ENCODE measurements at regions not wholly inside any gene's neighbourhood (a gene's known extent, or its start where the extent isn't known, plus 50 kb on each side); places are given as distances from the start of the nearest gene placed in this dataset.
"Not testable (repeated sequence)": the region's sequence is repeated elsewhere in the genome, so short reads cannot be mapped to it uniquely, and the experiment has no call there.

DNA sequence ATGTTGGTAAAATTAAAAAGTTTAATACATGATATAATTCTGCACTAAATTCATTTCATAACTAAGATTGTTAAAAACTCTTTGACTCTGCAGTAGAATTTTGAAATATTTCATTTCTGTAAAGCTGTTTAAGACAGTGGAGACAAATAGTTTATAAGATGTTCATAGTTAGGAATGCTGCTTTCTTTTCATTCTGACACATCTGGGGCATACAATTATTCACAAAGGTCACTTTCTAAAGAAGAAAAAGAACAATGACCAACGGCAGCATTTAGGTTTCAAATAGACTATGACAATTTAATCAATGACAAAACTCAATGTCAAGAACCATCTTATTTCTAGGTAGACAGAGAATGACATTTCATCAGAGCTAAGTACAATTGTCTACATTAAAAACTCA, 1422.1 kb downstream of the PCDH9 start:
- DNase-seq (ENCODE audit: low read depth): no peak

DNA sequence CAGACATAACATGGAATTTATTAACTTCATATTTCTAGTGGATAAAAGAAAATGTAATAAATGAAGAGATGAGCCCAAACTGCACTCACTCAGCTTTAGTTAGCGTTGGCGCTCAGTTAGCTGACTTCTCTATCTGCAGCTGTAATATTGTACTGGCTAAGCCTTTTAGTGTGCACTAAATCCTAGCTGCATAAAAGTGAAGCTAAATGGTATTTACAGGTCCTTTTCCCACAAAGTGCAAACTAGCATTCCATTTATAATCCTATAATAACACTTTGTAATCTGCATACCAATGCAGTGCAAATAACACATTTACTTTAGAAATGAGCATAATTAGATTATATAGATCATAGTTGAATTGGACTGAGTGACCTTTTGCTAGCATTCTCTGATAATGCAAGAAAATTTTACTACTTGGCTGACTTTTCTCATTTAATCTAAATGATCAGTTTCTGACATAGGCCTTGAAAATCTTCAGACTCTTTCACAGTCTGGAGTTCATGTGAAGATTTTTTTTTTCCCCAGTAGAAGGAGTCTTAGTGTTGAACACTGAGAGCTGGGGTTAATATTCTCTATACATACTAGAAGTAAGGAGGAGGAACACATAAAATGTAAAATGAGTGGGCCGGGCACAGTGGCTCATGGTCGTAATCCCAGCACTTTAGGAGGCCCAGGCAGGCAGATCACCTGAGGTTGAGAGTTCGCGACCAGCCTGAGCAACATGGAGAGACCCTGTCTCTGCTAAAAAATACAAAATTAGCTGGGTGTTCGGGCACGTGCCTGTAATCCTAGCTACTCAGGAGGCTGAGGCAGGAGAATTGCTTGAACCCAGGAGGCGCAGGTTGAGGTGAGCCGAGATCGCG, 1426.4 kb downstream of the PCDH9 start:
- no peak for DNase-seq (ENCODE audit: low read depth)

DNA sequence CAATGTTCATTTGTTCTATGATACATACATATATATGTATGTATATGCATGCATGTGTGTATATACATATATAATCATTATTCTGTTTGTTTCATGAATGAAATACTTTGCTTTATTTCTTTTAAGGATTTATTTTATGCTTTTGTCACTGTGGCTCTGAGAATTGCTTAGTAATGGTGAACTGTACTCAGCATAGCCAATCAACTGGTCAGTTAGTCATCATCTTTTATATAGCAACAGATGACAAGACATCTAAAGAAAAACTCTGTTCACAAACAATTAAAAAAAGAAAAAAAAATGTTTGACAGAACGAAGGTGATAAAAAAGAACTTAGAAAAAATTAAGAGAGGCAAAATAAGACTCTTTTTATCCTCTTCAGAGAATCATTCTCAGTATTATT, 1440.3 kb downstream of the PCDH9 start:
- DNase-seq (ENCODE audit: low read depth): no peak

DNA sequence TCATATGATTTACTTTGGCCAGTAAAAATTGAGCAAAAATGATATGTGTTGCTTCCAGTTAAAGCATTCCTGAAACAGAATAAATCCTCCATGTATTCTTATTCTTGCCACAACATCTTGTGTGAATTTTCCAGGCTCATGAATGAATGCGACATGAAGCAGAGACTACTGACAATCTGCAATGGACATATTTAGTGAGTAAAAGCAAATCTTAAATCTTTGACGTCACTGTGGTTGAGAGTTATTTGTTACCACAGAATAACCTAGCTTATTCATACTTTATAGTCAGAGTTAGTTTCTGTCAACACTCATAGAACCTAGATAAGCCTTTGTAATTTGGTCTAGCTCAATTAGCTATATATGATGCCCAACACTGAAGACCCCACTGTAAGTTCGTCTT, 1443.1 kb downstream of the PCDH9 start:
- DNase-seq (ENCODE audit: low read depth): no peak

DNA sequence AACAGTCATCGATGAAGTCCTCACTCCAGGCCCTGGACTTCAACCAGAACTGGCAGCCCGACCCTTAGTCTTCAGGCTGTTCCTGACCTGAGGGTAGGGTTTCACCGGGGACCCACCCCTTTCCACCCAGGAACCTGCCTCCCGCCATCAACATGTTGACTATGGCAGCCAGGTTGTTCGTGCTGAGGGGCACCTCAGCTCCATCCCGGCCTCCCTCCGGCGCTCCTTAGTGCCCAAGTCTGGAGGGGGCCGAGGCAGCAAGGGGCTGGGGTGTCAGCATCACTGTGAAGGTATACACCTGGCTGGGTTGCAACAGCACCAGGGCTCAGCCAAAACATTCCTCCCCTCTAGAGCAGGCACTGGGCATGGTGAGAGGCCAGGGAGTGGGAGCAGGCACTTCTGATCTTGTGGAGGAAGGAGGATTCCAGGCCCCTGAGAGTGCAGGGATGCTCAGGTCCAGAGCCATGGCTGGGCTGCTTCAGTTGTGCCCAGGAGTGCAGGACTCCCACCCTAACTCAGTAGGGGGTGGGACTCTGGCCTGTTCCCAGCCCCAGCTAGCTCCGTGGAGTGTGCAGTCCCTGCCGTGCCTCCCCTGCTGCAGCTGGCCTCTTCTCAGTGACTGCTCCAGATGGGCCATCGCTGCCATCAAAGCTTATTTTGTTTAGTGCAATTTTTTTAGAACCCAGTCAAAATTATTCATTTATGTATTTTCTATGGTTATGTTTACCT, 1445.9 kb downstream of the PCDH9 start:
- no peak for DNase-seq (ENCODE audit: low read depth)

DNA sequence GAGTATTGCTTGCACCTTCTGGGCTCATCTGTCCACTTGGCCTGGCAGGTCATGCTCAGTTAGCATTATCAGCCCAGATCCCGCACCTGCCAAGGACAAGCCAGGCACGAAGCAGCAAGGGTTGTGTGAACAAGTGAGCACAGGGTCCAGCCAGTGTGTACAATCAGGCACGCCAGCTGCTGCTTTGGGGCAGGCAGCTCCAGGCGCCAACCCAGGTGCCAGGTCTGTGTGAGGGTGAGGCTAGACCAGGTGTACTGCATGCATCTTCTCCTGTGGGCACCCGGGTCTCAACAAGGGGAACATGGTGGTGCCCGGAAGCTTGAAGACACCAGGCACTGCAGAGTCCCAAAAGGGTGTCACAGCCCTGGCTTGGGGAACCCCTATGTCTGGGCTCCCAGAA, 1446.8 kb downstream of the PCDH9 start:
- no peak for DNase-seq (ENCODE audit: low read depth)

DNA sequence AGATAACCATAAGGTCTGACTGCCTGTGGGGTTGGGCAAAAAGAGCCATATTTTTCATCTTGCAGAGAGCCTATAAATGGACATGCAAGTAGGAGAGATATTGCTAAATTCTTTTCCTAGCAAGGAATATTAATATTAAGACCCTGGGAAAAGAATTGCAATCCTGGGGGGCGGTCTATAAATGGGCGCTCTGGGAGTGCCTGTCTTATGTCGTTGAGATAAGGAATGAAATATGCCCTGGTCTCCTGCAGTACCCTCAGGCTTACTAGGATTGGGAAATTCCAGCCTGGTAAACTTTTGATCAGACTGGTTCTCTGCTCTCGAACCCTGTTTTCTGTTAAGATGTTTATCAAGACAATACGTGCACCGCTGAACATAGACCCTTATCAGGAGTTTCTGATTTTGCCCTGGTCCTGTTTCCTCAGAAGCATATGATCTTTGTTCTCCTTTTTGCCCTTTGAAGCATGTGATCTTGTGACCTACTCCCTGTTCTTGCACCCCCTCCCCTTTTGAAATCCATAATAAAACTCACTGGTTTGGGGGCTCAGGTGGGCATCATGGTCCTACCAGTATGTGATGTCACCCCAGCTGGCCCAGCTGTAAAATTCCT, 1458.3 kb downstream of the PCDH9 start:
- not testable (repeated sequence) for DNase-seq (ENCODE audit: low read depth)

DNA sequence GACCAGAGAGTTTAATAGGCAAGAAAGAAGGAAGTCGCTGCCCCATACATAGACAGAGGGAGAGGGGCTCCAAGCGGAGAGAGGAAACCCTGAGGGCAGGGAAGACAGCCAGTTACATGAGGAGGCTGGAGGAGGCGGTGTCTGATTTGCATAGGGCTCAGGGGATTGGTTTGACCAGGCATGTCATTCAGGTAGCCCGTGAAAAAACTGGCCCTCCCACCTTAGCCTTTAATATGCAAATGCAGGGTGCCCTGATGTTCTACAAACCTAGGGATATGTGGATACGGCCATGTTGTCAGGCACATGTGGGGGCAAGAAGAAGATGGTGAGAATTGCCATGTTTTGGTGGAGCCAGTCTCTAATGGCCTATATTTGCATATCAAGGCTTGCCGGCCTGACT, 1461.6 kb downstream of the PCDH9 start:
- no peak for DNase-seq (ENCODE audit: low read depth)

DNA sequence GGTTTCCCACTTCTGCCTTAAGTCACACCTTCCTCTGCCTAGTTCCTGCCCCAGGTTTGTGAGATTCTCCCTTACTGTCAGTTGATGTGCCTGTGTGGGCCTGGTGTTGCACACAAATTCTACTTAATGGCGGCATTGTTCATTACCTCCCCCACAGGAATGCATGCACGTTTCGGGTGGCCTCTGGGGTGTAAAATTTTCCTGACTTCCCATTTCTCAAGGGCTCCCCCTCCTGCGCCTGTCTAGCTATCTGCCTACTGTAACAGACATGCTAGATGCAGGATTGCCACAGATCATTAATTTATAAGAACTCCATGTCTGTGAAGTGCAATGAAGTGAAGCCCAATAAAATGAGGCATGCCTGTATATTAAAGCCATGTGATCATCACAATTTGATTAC, 1466.3 kb downstream of the PCDH9 start:
- no peak for DNase-seq (ENCODE audit: low read depth)

DNA sequence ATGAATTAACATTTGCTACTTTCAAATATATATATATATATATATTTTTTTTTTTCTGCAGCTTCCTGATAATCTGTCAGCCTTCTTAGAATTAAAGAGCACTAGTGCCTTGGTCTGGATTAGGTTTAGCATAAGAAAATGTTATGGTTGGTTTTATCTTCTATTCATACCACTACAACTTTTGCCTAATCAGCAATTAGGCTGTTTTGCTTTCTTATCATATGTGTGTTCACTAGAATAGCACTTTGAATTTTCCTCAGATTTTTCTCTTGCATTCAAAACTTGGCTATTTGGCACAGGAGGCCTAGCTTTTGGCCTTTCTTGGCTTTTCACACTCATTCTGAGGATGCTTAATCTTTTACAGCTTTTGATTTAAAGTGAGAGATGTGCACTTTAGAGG, 1468.1 kb downstream of the PCDH9 start:
- DNase-seq (ENCODE audit: low read depth): no peak

DNA sequence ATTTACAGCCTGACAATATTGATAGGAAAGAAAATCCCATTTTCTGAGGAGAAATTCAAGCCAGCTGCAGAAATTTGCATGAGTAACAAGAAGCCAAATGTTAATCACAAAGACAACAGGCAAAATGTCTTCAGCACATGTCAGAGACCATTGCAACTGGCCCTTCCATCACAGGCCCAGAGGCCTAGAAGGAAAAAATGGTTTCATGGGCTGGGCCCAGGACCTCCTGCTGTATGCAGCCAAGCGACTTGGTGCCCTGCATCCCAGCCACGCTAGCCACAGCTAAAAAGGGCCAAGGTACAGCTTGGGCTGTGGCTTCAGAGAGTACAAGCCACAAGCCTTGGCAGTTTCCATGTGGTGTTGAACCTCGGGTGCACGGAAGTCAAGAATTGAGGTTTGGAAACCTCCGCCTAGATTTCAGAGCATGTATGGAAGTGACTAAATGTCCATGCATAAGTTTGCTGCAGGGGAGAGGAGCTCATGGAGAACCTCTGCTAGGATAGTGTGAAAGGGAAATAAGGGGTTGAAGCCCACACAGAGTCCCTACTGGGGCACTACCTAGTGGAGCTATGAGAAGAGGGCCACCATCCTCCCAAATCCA, 1474.0 kb downstream of the PCDH9 start:
- DNase-seq (ENCODE audit: low read depth): no peak

DNA sequence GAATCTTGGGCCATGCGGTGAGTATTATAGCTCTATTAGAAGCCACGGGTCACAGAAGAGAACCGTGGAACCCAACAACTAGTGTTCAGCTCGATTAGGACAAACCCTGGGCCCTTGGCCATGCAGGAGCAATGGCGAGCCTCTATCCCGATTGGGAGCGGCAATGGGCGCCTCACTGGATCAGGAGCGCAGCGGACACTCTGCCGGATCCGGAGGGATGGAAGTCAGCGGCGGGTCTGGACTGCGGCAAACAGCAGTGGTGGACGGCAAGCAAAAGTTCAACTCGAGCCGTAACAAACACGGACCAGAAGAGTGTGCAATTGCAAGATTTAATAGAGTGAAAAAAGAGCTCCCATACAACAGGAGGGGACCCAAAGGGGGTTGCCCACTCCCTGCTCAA, 1481.9 kb downstream of the PCDH9 start:
- DNase-seq (ENCODE audit: low read depth): no peak

DNA sequence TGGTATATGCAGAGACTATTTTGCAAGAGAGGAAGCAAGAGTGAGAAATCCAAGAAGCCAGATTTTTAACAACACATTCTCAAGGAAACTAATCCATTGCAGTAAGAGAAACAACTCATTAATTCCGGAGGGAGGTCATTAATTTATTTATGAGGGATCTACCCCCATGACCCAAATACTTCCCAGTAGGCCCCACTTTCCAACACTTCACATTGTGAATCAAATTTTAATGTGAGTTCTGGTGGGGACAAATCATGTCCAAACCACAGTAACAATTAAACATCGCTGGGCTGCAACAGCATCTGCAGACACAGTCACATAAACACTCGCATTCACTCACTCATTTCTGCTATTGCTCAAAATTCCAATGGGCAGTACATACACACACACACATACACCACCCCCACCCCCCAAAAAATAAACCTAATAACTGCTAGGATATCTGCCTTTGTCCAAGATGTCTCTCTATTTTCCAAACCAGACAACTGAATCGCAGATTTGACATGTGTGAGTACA, 1483.7 kb downstream of the PCDH9 start:
- DNase-seq (ENCODE audit: low read depth): no peak

DNA sequence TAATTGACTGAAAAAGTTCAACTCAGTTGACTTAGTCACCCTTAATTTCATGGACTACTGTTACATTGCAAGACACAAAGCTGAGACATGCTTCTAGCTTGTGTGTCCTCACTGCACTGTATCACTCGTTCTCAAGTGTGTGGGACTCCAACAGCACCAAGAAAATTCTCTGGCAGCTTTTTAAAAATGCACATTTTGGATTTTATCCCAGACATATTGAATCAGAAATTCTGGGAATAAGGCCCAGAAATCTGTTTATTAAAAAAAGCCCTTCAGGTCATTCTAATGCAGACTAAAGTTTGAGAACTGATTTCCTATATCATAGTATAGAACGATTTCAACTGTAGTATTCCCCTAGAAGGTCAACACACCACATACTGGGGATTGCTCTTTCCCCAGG, 1485.3 kb downstream of the PCDH9 start:
- DNase-seq (ENCODE audit: low read depth): no peak

DNA sequence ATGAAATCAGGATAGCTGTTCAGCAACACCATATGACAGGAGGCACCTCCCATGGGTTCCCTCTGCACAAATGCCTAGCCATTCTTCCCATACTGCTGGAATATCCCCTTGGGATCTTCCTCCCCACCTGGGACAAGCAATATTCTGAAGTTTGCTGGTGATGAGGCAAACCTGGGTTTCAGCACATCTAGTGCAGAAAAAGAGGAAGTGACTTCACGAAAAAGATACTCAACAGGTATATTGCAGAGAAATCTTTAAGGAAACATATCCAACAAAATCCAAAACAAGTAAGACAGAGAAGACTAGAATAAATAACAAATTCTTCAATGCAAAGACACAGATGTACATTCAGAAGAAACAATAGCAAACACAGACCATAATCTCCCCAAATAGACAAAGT, 1497.0 kb downstream of the PCDH9 start:
- no peak for DNase-seq (ENCODE audit: low read depth)

DNA sequence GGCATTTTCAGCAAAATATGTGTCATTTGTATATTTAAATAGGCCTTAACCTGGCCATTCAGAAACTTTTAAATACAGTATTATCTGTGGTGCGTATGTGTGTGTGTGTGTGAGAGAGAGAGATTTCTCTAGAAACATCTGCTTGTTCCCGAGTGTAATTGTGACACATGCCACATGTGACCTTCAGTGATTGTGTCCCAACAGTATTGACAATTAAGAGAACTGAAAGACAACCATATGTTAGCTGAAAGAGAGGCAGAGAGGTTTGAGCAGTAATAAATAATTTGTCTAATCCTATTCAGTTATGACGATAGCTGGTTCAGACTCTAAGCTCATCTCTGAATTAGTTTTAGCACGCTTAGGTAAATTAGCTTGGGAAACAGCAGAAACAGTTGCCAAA, 1503.1 kb downstream of the PCDH9 start:
- no peak for DNase-seq (ENCODE audit: low read depth)

DNA sequence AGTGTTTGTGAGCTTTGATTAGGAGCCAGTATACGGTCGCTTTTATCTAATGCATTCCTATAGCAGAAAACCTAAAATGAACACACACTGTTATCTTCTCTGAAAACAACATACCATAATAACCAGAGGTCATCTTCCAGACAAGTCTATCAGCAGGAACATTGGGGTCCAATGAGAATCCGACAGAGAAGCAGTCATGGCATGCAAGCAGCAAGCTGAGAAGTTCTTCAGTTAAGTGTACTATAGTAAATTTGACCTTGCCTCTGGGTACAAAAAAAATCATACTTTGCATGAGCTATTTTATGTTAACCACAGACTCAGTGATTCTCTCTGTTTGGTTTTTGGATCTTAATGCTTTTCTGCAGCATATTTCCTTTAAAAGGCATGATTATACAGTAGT, 1505.1 kb downstream of the PCDH9 start:
- DNase-seq (ENCODE audit: low read depth): no peak

DNA sequence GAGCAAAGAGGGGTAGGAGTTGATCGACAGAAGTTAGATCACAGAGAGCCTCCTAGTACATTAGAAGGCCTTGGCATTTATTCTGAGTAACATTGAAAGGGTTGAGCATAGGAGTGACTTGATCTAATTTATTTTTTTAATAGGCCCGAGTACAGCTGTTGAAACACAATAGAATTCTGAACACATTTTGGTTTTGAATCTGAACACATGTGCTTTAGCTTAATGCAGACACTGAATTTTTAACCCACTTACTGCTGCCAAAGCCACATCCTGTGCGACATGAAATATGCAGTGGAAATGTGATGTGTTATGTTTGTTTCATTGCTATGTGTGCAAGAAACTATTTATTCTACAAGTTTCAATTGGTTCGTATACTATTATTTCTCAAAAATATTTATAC, 1505.9 kb downstream of the PCDH9 start:
- DNase-seq (ENCODE audit: low read depth): no peak

DNA sequence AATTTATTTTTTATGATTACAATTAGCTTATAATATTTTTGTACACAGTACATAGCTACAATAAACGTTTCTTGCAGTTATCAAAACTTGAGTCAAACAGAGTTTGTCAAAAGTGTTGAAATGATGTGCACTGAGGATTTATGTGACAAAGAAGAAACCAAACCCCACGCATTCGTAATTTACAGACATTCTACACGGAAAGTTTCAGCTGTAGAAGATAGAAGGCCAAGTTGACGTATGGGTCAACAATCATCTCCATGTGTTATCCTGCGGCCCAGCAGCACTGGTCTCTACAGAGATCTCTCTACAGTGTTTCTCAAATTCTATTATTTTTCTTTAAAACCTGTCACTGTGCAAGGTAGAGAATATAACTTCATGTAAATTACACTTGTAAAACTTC, 1507.6 kb downstream of the PCDH9 start:
- no peak for DNase-seq (ENCODE audit: low read depth)

DNA sequence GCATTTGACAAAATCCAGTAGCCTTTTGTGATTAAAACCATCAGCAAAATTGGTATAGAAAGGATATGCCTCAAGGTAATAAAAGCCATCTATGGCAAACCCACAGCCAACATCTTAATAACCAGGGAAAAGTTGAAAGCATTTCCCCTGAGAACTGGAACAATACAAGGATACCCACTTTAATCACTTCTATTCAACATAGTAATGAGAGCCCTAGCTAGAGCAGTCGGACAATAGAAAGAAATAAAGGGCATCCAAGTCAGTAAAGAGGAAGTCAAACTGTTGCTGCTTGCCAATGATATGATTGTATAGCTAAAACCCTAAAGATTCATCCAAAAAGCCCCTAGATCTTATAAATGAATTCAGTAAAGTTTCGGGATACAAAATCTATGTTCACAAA, 1510.3 kb downstream of the PCDH9 start:
- no peak for DNase-seq (ENCODE audit: low read depth)

DNA sequence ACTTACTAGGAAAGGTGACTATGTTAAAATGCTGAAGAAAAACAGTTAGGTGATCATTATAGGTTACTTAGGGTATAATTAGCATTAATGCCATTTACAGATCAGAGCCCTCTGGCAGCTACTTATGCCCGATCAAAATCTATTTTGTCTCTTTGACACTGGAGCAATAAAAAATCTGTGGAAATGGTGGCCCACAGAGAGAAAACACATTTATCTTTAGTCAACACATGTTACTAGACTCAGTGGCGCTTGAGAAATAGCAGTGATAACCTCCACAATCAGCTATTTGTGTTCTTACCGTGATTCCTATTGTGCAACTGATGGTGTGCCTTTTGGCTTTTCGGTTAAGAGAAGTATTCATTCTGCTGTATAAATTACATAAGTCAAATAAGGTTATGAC, 1519.6 kb downstream of the PCDH9 start:
- DNase-seq (ENCODE audit: low read depth): no peak

DNA sequence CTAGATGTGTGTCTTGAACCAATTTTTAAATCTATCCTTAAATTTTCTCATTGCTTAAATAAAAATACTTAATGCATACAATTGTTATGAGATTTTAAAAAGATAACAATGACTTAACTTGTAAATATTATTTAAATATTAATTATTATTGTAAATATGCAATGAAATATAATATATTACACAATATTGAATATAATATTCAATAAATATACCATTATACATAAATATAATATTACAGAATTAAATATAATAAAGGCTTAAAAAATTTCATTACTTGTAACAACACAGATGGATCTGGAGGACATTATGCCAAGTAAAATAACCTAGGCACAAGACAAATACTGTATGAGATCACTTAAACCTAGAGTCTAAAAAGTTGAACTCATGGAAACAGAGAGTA, 1532.3 kb downstream of the PCDH9 start:
- DNase-seq (ENCODE audit: low read depth): no peak

DNA sequence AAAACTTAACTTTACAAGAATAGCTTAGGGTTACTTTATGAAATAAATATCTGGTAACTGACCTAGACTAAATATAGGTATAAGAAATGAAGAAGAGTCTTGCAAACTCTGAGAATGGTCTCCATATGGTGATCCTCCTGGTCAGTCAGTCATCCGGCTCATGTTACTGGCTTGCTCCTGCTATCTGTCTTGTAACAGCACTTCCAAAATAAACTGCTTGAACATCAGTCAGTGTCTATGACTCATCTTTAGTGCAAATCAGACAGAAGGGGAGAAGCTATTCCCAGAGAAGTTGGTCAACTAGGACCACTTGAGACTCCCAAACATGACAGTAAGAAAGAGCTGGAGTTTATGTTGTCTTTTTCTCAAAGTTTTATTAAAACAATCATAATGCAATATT, 1550.9 kb downstream of the PCDH9 start:
- no peak for DNase-seq (ENCODE audit: low read depth)
